ENCODE measurements at regions not wholly inside any gene's neighbourhood (a gene's known extent, or its start where the extent isn't known, plus 50 kb on each side); places are given as distances from the start of the nearest gene placed in this dataset.

DNA sequence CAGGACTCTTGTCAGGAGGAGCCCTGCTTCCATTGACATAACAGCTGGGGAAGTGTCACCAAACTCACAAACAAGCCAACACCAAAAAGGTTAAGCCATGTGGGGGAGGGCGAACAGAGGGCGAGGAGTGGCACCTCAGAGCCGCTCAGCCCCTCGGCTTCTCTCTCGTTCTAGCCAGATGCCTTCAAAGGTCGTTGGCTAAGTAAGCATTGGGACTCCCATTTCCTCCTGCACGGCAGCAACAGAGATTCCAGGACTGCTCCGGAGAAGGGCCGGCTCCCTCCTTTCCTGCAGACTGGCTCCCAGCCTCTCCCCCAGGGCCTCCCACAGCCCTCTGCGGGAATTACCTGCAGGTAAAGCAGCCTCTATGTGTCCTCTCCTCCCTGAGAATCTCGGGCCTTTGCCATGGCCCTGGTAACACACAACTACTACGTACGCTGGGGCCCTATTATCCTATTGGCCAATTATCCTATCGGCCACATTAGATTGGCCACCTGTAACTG, 52.1 kb upstream of the RNU6ATAC start:
- Histone ChIP-seq H3K36me3 (ENCODE audit: control insufficient read depth in 1 of 2, insufficient read depth in 2 of 2, low read length in 2 of 2) (no peaks in the 10 kb centered on the region), H2AFZ (ENCODE audit: insufficient read depth, low read length, poor library complexity) (no peak overlapping the region), H3K27ac (ENCODE audit: low read depth, low read length) (no peak overlapping the region), H3K79me2 (ENCODE audit: control insufficient read depth, insufficient read depth, low read length, poor library complexity) (no peaks in the 10 kb centered on the region), H2AK5ac (ENCODE audit: low read length) (no peak overlapping the region), H4K12ac (ENCODE audit: low read depth, low read length) (no peak overlapping the region), H2BK5ac (ENCODE audit: low read depth, low read length, poor library complexity) (no peak overlapping the region), H2BK12ac (ENCODE audit: low read length) (no peak overlapping the region), H3K14ac (ENCODE audit: low read length) (no peak overlapping the region), H3K9me3 (ENCODE audit: insufficient read depth, low read depth, low read length) (peaks cover 8% of the 10 kb centered on the region), H3K4ac (ENCODE audit: low read depth, low read length) (no peak overlapping the region), H3K4me3 (ENCODE audit: low read depth, low read length) (no peak overlapping the region), H3K9ac (ENCODE audit: low read length) (no peak overlapping the region), H2BK120ac (ENCODE audit: insufficient read depth, low read length, poor library complexity) (no peak overlapping the region), H3K4me2 (ENCODE audit: low read length) (no peak overlapping the region), H4K8ac (ENCODE audit: low read depth, low read length) (no peak overlapping the region), H3K79me1 (ENCODE audit: low read length) (no peaks in the 10 kb centered on the region), H3K4me1 (ENCODE audit: control insufficient read depth in 1 of 2, insufficient read depth in 2 of 2, low read length in 2 of 2) (no peaks in the 10 kb centered on the region), H4K91ac (ENCODE audit: low read depth, low read length) (no peak overlapping the region), H3K18ac (ENCODE audit: low read length) (no peak overlapping the region), H3K27me3 (ENCODE audit: insufficient read depth, low read length) (no peaks in the 10 kb centered on the region), H3K23ac (ENCODE audit: low read length) (no peak overlapping the region)
- no peak for DNase-seq
- WGBS (ENCODE audit: extremely low coverage, insufficient coverage, insufficient read length), result no CpG with 5 or more reads among the region's 14 CpGs

DNA sequence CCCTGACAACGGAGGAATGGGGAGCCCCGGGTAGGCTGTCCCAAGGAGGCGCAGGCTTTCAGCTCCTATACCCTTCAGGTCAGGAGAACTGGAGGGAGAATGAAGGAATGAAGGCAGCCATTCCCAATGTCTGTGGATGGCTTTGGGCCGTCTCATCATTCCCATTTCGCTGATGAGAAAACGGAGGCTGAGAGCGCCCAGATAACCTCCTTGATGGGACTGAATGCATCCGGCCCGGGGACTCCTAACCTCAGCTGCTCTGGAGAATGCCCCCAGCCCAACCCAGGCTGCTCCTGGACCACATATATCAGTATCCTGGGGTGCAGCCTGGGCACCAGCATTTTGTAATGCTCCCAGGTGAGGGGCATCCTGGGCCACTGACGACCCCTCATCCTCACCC, 52.6 kb upstream of the RNU6ATAC start:
- Histone ChIP-seq H3K79me1 (ENCODE audit: low read length) (no peaks in the 10 kb centered on the region), H4K8ac (ENCODE audit: low read depth, low read length) (no peak overlapping the region), H3K4ac (ENCODE audit: low read depth, low read length) (no peak overlapping the region), H3K23ac (ENCODE audit: low read length) (no peak overlapping the region), H3K9ac (ENCODE audit: low read length) (no peak overlapping the region), H3K14ac (ENCODE audit: low read length) (no peak overlapping the region), H3K18ac (ENCODE audit: low read length) (no peak overlapping the region), H3K4me2 (ENCODE audit: low read length) (no peak overlapping the region), H3K4me1 (ENCODE audit: control insufficient read depth in 1 of 2, insufficient read depth in 2 of 2, low read length in 2 of 2) (no peaks in the 10 kb centered on the region), H3K9me3 (ENCODE audit: insufficient read depth, low read depth, low read length) (peaks cover 6% of the 10 kb centered on the region), H3K4me3 (ENCODE audit: low read depth, low read length) (no peak overlapping the region), H2BK12ac (ENCODE audit: low read length) (no peak overlapping the region), H2BK120ac (ENCODE audit: insufficient read depth, low read length, poor library complexity) (no peak overlapping the region), H4K91ac (ENCODE audit: low read depth, low read length) (no peak overlapping the region), H2AK5ac (ENCODE audit: low read length) (no peak overlapping the region), H3K79me2 (ENCODE audit: control insufficient read depth, insufficient read depth, low read length, poor library complexity) (no peaks in the 10 kb centered on the region), H3K36me3 (ENCODE audit: control insufficient read depth in 1 of 2, insufficient read depth in 2 of 2, low read length in 2 of 2) (no peaks in the 10 kb centered on the region), H3K27me3 (ENCODE audit: insufficient read depth, low read length) (no peaks in the 10 kb centered on the region), H4K12ac (ENCODE audit: low read depth, low read length) (no peak overlapping the region), H2BK5ac (ENCODE audit: low read depth, low read length, poor library complexity) (no peak overlapping the region), H3K27ac (ENCODE audit: low read depth, low read length) (no peak overlapping the region), H2AFZ (ENCODE audit: insufficient read depth, low read length, poor library complexity) (no peak overlapping the region)
- no peak for DNase-seq
- no CpG with 5 or more reads among the region's 10 CpGs for WGBS (ENCODE audit: extremely low coverage, insufficient coverage, insufficient read length)

DNA sequence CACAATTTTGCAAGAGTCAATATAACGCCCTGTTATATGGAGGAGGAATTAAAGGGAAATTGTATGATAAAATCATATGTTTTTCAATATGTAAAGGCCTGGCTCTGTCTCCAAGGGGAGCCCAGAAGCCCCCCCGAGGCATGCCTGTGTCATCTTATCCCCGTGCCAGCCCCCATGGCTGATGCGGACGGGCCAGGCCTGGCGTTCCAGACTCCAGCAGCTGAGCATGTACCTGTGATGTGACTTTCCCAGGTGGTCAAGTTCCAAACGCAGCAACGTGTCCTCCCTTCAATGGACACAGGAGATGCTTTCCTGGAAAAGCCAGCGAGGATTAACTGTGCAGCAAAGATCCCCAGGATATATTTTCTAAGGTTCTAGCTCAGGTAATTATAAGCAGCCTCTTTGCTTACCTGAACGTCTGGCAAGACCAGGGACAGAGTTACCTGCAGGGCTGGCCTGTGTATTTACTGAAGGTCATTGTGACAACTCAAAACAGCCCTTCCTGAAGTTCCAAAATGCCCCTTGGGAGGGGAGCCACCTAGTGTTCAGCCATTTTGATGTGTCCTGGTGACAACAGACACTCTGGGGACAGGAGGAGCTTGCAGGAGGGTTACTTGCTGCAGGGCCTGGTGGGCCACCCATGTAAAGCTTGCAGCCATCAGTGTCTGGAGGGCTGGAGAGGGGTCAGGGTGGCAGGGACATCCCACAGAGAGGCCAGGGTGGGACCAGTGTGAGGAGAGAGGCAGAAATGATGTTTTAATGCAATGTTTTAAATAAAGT, 53.3 kb upstream of the RNU6ATAC start:
- H3K4me3 ChIP-seq (ENCODE audit: low read depth, low read length), result no peak overlapping the region
- H4K91ac ChIP-seq (ENCODE audit: low read depth, low read length), result no peak overlapping the region

DNA sequence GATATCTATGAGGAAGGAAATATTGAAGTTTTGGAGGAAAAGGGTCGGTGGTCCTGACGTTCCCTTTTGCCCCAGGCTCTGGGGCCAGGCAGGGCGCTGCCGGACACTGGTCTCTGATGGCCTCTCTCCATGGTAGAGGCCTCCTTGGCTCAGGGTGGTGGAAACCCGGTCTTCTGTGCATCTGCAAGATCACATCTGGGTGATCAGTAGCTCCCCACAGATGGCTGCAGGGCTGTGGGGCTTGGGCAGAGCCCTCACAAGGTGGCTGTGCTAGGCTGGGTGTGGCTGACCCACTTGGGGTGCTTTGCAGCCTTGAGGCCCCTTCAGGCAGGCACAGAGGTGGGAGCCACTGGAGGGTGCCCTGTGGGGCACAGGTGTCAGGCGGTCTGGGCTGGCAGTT, 53.9 kb upstream of the RNU6ATAC start:
- no peaks in the 10 kb centered on the region for H3K4me1 ChIP-seq (ENCODE audit: control insufficient read depth in 1 of 2, insufficient read depth in 2 of 2, low read length in 2 of 2)
- no peak overlapping the region for H3K4me2 ChIP-seq (ENCODE audit: low read length)
- peaks cover 1% of the 10 kb centered on the region for H3K9me3 ChIP-seq (ENCODE audit: insufficient read depth, low read depth, low read length)
- H4K12ac ChIP-seq (ENCODE audit: low read depth, low read length), result no peak overlapping the region
- no peaks in the 10 kb centered on the region for H3K79me1 ChIP-seq (ENCODE audit: low read length)
- H3K27ac ChIP-seq (ENCODE audit: low read depth, low read length), result no peak overlapping the region
- H2BK5ac ChIP-seq (ENCODE audit: low read depth, low read length, poor library complexity), result no peak overlapping the region
- H4K91ac ChIP-seq (ENCODE audit: low read depth, low read length), result no peak overlapping the region
- H4K8ac ChIP-seq (ENCODE audit: low read depth, low read length), result no peak overlapping the region
- no CpG with 5 or more reads among the region's 6 CpGs for WGBS (ENCODE audit: extremely low coverage, insufficient coverage, insufficient read length)
- no peak overlapping the region for H2AFZ ChIP-seq (ENCODE audit: insufficient read depth, low read length, poor library complexity)
- H3K14ac ChIP-seq (ENCODE audit: low read length), result no peak overlapping the region
- no peak overlapping the region for H2BK12ac ChIP-seq (ENCODE audit: low read length)
- H2AK5ac ChIP-seq (ENCODE audit: low read length), result no peak overlapping the region
- H3K36me3 ChIP-seq (ENCODE audit: control insufficient read depth in 1 of 2, insufficient read depth in 2 of 2, low read length in 2 of 2), result no peaks in the 10 kb centered on the region
- H3K4me3 ChIP-seq (ENCODE audit: low read depth, low read length), result no peak overlapping the region
- H3K27me3 ChIP-seq (ENCODE audit: insufficient read depth, low read length), result no peaks in the 10 kb centered on the region
- H3K9ac ChIP-seq (ENCODE audit: low read length), result no peak overlapping the region
- no peak overlapping the region for H2BK120ac ChIP-seq (ENCODE audit: insufficient read depth, low read length, poor library complexity)
- H3K23ac ChIP-seq (ENCODE audit: low read length), result no peak overlapping the region
- H3K18ac ChIP-seq (ENCODE audit: low read length), result no peak overlapping the region
- no peak overlapping the region for H3K4ac ChIP-seq (ENCODE audit: low read depth, low read length)
- H3K79me2 ChIP-seq (ENCODE audit: control insufficient read depth, insufficient read depth, low read length, poor library complexity), result no peaks in the 10 kb centered on the region
- DNase-seq, result no peak

More for the DNA sequence above, 53.3 kb upstream of the RNU6ATAC start:
- H3K4me2 ChIP-seq (ENCODE audit: low read length), result no peak overlapping the region
- H3K9me3 ChIP-seq (ENCODE audit: insufficient read depth, low read depth, low read length), result peaks cover 4% of the 10 kb centered on the region
- no peaks in the 10 kb centered on the region for H3K4me1 ChIP-seq (ENCODE audit: control insufficient read depth in 1 of 2, insufficient read depth in 2 of 2, low read length in 2 of 2)
- no peaks in the 10 kb centered on the region for H3K36me3 ChIP-seq (ENCODE audit: control insufficient read depth in 1 of 2, insufficient read depth in 2 of 2, low read length in 2 of 2)
- no peaks in the 10 kb centered on the region for H3K27me3 ChIP-seq (ENCODE audit: insufficient read depth, low read length)
- no peak overlapping the region for H3K23ac ChIP-seq (ENCODE audit: low read length)
- H3K14ac ChIP-seq (ENCODE audit: low read length), result no peak overlapping the region
- no peak overlapping the region for H2BK5ac ChIP-seq (ENCODE audit: low read depth, low read length, poor library complexity)
- H4K8ac ChIP-seq (ENCODE audit: low read depth, low read length), result no peak overlapping the region
- H3K4ac ChIP-seq (ENCODE audit: low read depth, low read length), result no peak overlapping the region
- no peak overlapping the region for H4K12ac ChIP-seq (ENCODE audit: low read depth, low read length)
- H2AFZ ChIP-seq (ENCODE audit: insufficient read depth, low read length, poor library complexity), result no peak overlapping the region
- H3K27ac ChIP-seq (ENCODE audit: low read depth, low read length), result no peak overlapping the region
- H3K18ac ChIP-seq (ENCODE audit: low read length), result no peak overlapping the region
- no peak overlapping the region for H2AK5ac ChIP-seq (ENCODE audit: low read length)
- no peak overlapping the region for H2BK120ac ChIP-seq (ENCODE audit: insufficient read depth, low read length, poor library complexity)
- no peak for DNase-seq
- no CpG with 5 or more reads among the region's 10 CpGs for WGBS (ENCODE audit: extremely low coverage, insufficient coverage, insufficient read length)
- H2BK12ac ChIP-seq (ENCODE audit: low read length), result no peak overlapping the region
- no peaks in the 10 kb centered on the region for H3K79me1 ChIP-seq (ENCODE audit: low read length)
- H3K9ac ChIP-seq (ENCODE audit: low read length), result no peak overlapping the region
- H3K79me2 ChIP-seq (ENCODE audit: control insufficient read depth, insufficient read depth, low read length, poor library complexity), result no peaks in the 10 kb centered on the region

Measured in trophoblast cell (in vitro differentiated cells and primary cell).